ENCODE measurements at regions not wholly inside any gene's neighbourhood (a gene's known extent, or its start where the extent isn't known, plus 50 kb on each side); places are given as distances from the start of the nearest gene placed in this dataset.

- TF ChIP-seq RAD21 (CRISPR knock-in tag; IDR thresholded peaks at IDR 0.05) (no peak), BRD4 (CRISPR knock-in tag; IDR thresholded peaks at IDR 0.05) (no peak)
These were observed 199.7 kb downstream of the ETAA1 start for GRCh38 chr2:67596871-67597270.
